GM19035 (cell line): ENCODE measurements at regions not wholly inside any gene's neighbourhood (a gene's known extent, or its start where the extent isn't known, plus 50 kb on each side); places are given as distances from the start of the nearest gene placed in this dataset.
"Not testable (repeated sequence)": the region's sequence is repeated elsewhere in the genome, so short reads cannot be mapped to it uniquely, and the experiment has no call there.

Experiments used
- ATAC-seq: cut with Tn5 transposase; IDR thresholded peaks from one replicate; pipeline ENCODE4 v1.9.1; 2021; ENCODE audit not compliant: unreplicated experiment

- ATAC-seq: not testable (repeated sequence)
These were observed 133.1 kb downstream of the CENPC start for GRCh38 chr4:67412153-67412712.

- ATAC-seq: no peak
These were observed 142.0 kb downstream of the CENPC start for GRCh38 chr4:67403342-67403741.

DNA sequence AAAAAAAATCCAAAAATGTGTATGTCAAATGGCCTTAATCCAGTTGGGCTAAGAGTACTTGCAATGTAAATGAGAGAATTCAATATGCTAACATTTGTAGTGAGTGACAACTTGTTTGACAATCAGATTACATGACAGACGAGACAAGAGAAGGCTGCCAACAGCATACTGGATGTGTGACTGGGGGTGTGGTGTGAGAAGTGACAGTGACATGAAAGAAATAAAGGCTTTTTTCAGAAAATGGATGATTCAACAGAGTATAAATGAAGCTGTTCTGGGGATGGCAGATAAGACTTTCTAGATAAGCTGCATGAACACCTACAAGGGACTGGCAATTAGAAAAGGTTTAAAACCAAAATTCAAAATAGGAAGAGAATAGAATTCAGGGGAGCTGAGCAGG lies 143.4 kb downstream of the CENPC start:
- ATAC-seq: no peak

- ATAC-seq: no peak
These were observed 147.4 kb downstream of the CENPC start for GRCh38 chr4:67397931-67398330.

GRCh38 chr4:67397031-67397430 lies 148.3 kb downstream of the CENPC start:
- ATAC-seq: no peak

DNA sequence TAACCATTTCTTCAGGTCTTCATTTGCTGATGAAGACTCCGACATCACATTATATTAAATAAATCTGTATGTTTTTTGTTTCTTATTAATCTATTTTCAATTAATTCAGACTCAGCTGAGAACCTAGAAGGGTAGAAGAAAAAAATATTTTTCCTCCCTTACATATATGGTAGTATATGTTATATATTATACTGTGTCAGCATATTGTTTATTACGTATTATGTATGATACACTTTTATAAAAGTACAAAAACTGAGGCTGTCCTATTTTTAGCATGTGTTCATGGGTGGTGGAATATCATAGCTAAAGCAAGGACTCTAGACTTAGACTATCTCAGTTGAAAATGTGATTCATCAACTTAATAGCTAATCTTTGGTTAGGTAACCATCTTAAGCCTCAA lies 149.3 kb downstream of the CENPC start:
- no peak for ATAC-seq

DNA sequence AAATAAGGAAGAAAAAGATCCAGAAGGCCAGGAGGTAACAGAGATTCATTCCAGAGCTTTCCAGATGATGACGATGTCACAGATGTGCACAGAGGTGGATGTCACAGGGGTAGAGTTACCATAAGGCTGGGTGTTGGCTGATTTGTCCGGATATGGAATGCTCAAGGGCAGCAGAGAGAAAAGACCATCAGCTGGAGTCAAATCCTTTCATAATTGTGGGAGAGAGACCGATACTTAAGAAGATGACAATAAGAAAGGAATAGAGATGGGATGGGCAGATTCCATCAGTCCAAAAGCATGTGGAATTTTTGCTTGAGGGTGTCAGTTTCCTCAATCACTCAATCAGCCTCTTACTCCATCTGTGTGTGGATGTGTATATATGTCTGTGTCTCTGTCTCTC lies 150.4 kb downstream of the CENPC start:
- ATAC-seq: no peak

- no peak for ATAC-seq
These were observed 151.5 kb downstream of the CENPC start for GRCh38 chr4:67393699-67394281.

DNA sequence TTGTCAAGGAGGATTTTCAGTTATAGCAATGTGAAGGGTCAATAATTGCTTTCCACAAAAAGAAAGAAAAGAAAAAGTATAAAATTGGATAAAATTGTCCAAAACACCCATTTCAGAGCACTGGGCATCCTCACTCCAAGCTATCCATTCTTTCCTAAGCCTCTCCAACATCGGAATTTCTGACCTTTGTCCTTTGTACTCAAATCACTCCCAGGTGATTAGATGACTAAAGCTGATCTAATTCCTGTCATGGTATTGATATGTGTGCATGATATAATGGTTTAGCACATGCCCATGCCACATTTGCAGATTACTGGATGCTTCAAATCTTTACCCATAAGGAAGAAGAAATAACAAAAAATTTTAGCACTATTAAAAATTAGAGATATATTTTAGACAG lies 152.3 kb downstream of the CENPC start:
- no peak for ATAC-seq

GRCh38 chr4:67381406-67381804 lies 163.9 kb downstream of the CENPC start:
- not testable (repeated sequence) for ATAC-seq

GRCh38 chr4:67380702-67381405 lies 164.4 kb downstream of the CENPC start:
- ATAC-seq: not testable (repeated sequence)

DNA sequence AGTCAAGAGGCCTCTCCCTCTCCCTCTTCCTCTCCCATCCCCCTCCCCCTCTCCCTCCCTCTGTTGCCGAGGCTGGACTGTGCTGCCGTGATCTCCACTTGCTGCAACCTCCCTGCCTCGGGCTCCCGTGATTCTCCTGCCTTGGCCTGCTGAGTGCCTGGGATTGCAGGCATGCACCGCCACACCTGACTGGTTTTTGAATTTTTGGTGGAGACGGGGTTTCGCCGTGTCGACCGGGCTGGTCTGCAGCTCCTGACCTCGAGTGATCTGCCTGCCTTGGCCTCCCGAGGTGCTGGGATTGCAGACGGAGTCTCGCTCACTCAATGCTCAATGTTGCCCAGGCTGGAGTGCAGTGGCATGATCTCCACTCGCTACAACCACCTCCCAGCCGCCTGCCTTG lies 165.1 kb downstream of the CENPC start:
- ATAC-seq: no peak

- ATAC-seq: no peak
These were observed 170.0 kb downstream of the CENPC start for GRCh38 chr4:67375291-67375690.

- ATAC-seq: no peak
These were observed 173.7 kb downstream of the CENPC start for GRCh38 chr4:67371615-67372014.

DNA sequence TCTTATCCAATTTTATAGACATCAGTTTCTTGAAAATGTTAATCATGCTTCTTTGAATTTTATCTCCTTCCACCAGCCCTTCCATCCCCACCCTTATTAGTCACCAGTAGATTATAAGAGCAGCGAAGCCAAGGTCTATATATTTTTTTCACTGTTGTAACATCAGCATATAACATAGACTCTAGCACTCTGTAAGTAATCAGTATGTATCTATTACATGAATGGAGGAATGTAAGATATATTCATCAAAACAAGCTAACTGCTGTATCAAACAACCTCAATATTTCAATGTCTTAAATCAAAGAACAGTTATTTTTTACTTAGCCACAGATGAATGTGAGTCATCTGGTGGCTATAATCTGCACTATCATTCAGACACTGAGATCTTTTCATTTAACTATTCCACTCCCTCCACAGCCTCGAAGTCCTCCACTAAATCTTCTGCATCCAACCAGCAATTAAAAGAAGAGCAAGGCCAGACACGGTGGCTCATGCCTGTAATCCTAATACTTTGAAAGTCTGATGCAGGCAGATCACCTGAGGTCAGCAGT lies 178.9 kb downstream of the CENPC start:
- no peak for ATAC-seq

DNA sequence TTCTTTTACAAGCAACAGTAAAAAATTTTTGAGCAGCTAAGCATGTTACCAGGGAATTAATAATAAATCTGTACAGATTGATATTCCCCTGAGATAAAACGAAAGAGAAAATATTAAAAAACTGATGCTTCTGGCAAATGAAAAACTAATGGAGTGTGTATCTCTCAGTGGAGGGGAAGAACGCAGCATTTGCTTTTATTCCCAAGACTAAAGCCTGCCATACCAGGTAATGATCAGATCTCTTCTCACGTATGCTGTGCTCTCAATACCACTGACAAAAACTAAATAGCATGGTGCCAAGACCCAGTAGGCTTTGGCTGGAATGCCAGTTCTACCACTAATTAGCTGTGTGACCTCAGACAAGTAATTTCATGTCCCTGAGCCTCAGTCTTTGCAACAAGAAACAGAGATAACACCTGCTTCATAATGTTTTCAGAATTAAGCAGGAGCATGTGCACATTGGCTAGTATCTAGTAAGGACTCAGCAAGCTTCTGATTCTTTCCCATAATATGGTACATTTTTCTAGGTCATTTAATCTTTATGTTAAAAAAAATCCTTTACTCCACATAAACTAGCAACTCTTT lies 179.6 kb downstream of the CENPC start:
- no peak for ATAC-seq

DNA sequence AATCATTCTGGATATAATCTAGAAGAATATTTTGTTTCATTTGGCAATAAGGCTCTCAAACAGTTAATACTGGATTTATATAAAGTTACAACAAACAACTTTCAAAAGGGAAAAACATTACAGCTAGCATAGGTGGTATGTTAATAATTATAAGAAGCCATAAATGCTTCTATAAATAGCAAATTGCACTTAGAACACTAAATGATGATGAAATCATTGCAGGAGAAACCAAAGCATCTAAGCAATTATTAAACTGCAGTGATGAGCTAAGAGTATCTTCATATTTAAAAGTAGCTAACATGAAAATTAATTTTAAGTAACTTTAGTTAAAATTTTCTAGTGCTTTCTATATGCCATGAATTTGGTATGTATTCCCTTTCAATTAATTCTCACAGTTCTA lies 189.5 kb downstream of the CENPC start:
- ATAC-seq: no peak

- ATAC-seq: no peak
These were observed 198.6 kb downstream of the CENPC start for GRCh38 chr4:67346654-67347053.

DNA sequence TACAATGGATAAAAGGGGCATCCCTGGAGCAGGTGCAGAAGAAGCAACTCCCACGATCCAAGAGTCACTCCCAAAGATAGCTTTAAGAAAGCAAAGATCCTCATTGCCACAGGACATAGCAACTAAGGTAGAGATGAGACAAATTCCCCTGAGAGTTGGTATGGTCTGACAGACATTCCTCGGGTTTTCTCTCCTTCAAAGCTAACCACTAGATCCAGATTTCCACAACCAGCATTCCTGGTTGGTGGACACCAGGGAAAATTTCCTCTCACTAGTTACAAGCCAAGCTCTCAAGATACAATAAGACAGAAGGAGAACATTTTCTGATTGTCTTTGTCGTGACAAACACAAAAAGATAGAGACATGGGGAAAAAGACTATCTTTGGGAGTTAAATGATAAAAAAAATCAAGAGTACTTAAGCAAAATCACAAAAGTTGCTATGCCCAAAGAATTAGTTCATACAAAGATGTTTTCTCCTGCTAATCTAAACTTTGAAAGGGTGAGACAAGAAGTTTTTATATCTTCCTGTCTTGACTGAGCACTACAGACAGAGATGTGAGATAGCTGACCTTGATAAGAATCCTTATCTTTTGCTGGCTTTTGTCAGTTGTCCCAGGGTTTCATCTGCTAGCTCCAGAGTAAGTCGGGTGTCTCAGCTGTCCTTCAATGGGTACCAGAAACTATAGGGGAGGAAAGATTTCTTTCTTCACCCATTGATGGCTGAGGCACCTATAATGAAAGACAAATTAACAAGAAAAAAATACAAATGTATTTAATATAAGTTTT lies 200.5 kb downstream of the CENPC start:
- ATAC-seq: no peak

DNA sequence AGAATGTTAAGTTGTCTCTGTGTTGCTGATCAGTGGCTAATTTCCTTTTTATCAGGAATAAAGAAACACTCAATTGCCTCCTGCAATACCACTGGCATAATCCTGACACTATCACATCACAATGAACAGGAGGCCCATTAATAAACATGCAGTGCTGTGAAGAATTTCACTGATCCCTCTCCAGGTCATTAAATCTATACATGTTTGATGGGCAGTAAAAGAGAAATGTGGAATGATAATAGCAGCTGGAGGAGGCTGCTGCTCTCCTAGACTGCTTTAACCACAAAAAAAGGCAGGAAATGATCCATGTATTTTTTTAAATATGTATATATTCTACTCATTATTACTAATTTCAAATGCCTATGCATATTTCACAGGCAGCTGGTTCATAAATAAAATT lies 202.1 kb downstream of the CENPC start:
- ATAC-seq: no peak

DNA sequence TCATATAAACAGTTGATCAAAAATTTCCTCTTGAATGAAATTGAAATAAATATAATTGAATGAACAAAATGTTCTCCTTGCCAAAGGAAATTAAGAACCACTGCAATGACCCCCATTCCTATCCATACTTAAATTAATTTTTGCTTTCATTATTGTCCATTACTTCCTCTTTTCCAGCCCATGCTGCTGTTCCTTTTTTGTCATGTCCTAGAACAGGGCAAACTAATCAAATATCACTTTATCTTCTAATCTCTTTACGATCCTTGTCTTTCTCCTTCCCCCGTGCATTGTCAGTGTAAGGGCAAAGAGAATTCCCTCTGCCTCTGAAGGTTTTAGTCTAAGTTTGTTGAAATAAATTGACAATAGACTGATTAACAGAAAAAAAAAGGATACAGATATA lies 203.0 kb downstream of the CENPC start:
- no peak for ATAC-seq
